ENCODE measurements at regions not wholly inside any gene's neighbourhood (a gene's known extent, or its start where the extent isn't known, plus 50 kb on each side); places are given as distances from the start of the nearest gene placed in this dataset.
"Not testable (repeated sequence)": the region's sequence is repeated elsewhere in the genome, so short reads cannot be mapped to it uniquely, and the experiment has no call there.

GRCh38 chr15:20472983-20473382, 68.6 kb downstream of the GOLGA6L6 start:
- TF ChIP-seq, protein P1, sequence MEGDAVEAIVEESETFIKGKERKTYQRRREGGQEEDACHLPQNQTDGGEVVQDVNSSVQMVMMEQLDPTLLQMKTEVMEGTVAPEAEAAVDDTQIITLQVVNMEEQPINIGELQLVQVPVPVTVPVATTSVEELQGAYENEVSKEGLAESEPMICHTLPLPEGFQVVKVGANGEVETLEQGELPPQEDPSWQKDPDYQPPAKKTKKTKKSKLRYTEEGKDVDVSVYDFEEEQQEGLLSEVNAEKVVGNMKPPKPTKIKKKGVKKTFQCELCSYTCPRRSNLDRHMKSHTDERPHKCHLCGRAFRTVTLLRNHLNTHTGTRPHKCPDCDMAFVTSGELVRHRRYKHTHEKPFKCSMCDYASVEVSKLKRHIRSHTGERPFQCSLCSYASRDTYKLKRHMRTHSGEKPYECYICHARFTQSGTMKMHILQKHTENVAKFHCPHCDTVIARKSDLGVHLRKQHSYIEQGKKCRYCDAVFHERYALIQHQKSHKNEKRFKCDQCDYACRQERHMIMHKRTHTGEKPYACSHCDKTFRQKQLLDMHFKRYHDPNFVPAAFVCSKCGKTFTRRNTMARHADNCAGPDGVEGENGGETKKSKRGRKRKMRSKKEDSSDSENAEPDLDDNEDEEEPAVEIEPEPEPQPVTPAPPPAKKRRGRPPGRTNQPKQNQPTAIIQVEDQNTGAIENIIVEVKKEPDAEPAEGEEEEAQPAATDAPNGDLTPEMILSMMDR (IDR thresholded peaks at IDR 0.05; ENCODE audit: low read length), result not testable (repeated sequence)
- TF ChIP-seq EZH2 (IDR thresholded peaks at IDR 0.05; ENCODE audit: borderline replicate concordance, low read length), result not testable (repeated sequence)
